ENCODE measurements at regions not wholly inside any gene's neighbourhood (a gene's known extent, or its start where the extent isn't known, plus 50 kb on each side); places are given as distances from the start of the nearest gene placed in this dataset.

- no peak for TF ChIP-seq POLR2A (IDR thresholded peaks at IDR 0.05)
- TF ChIP-seq CTCF (IDR thresholded peaks at IDR 0.05 in 4 of 5, conservative IDR thresholded peaks at IDR 0.05 in 1 of 5) = no peak
These were observed 68.4 kb downstream of the MCFD2 start for GRCh38 chr2:46847185-46847710.
